22Rv1 (cell line): ENCODE measurements at regions not wholly inside any gene's neighbourhood (a gene's known extent, or its start where the extent isn't known, plus 50 kb on each side); places are given as distances from the start of the nearest gene placed in this dataset.
"Not testable (repeated sequence)": the region's sequence is repeated elsewhere in the genome, so short reads cannot be mapped to it uniquely, and the experiment has no call there.

Experiments
- ZFX ChIP-seq: fragments of 450-650 bp; IDR thresholded peaks from 2 replicates; pipeline ENCODE4 v1.6.1; 2017; ENCODE audit warnings: antibody characterized with exemption, borderline replicate concordance
- TF ChIP-seq, protein P1 (sequence below): fragments of 450-650 bp; IDR thresholded peaks from 2 replicates; pipeline ENCODE4 v1.5.1; 2017; ENCODE audit warnings: mild to moderate bottlenecking

DNA sequence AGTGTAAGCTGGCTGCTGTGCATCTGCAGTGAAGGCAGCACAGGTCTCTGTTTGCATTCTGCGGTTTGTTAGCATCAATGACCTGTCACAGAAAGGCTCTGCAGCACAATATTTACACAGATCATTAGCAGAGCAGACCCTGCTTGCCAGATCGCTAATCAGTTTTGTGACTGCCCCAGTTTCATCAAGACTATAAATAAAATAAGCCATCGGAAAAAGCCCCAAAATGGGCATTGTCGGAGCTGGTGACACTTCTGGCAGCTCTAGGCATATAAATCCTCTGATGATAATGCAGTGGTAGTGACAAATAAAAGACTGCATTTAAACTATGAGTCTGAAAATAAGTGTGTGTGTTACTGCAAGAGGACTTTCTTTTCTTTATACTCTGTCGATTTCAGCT, 219.1 kb upstream of the TEKT4 start:
- TF ChIP-seq, protein P1, sequence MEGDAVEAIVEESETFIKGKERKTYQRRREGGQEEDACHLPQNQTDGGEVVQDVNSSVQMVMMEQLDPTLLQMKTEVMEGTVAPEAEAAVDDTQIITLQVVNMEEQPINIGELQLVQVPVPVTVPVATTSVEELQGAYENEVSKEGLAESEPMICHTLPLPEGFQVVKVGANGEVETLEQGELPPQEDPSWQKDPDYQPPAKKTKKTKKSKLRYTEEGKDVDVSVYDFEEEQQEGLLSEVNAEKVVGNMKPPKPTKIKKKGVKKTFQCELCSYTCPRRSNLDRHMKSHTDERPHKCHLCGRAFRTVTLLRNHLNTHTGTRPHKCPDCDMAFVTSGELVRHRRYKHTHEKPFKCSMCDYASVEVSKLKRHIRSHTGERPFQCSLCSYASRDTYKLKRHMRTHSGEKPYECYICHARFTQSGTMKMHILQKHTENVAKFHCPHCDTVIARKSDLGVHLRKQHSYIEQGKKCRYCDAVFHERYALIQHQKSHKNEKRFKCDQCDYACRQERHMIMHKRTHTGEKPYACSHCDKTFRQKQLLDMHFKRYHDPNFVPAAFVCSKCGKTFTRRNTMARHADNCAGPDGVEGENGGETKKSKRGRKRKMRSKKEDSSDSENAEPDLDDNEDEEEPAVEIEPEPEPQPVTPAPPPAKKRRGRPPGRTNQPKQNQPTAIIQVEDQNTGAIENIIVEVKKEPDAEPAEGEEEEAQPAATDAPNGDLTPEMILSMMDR: not testable (repeated sequence)
- TF ChIP-seq ZFX: not testable (repeated sequence)
